Fibroblast of peridontal ligament (primary cell): ENCODE measurements at regions not wholly inside any gene's neighbourhood (a gene's known extent, or its start where the extent isn't known, plus 50 kb on each side); places are given as distances from the start of the nearest gene placed in this dataset.
"Not testable (repeated sequence)": the region's sequence is repeated elsewhere in the genome, so short reads cannot be mapped to it uniquely, and the experiment has no call there.

Source experiments
- DNase-seq: peaks from one replicate; pipeline ENCODE4 v3.0.0-alpha.2; 2010; ENCODE audit errors: extremely low read depth

DNA sequence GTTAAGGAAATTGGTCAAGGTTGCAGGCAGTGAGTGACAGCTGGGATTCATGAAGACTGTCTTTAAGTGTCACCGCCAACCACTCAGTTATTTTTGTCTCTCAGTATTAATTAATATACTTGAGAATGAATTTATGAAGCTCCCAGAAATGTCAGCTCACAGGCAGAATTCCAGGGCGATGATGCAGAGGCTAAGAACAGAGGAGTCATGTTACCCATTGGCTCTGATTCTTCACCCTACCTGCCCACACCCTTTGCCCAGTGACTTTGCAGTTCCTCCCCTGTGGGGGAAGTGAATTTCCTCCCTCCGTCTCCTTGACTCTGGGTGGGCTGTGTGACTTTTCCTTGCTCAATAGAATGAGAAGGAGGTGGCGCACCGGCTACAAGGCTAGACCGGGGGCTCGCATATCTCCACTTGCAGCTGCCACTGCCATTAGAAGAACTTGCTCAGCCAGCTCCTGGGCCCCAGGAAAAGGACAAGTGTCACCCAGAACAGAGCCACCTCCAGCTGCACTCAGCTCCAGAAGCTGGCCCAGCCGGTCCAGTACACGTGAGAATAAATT, 157.1 kb upstream of the PRKCQ start:
- no peak for DNase-seq

- DNase-seq = no peak
These were observed 154.2 kb upstream of the PRKCQ start for GRCh38 chr10:6734286-6734685.

DNA sequence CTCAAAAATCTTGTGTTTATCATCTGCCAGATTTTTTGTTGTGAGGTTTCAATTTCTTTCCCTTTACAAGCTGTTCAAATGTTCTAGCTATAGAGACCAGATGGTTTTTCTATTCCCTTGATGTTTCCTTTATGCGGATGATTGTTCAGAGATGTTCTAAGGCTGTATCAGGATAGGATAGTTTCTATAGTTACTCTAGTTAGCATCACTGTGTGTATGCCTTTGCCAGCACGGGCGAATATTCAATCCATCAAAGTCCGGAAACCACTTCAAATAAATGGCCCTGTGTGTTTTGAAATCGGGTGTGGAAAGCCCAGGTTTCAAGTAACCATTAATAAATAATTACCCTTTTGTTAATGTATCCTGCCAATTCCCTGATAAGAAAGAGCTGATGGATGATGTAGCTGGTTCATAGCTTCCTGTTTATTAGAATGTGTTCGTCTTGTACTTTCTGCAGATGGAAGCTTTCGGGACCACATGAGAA, 149.8 kb upstream of the PRKCQ start:
- no peak for DNase-seq

DNA sequence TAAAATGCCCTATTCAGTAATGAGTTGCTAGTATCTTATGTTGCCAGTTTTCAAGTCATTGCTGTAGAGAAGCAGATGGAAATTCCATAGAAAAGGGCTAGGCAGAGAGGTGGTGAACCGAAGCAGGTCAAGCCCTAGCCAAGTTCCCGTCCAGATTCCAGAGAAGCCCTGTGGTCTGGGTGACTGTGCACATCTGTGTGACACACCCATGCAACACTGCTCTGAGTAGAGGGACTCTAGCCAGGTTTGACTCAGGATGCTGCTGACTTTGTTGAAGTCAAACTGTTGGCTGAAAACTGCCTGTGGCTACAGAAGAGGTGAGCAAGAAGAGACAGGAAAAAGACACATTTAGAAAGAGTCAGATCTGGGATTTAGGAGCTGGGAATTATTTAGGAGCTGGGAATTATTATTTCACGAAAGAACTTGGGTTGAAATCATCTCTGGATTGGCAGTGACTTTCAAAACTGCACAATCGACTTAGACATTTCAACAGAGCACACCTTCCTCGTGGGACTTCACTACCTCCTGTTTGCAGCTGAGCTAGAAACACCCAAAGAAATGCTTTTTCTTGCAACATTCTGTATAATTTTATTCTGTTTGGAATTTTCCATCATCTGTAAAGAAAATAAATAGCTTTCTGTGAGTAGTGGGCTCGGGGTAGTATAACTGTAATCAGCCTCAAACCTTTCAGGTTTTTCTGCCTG, 149.1 kb upstream of the PRKCQ start:
- DNase-seq = peak; percentile 13

DNA sequence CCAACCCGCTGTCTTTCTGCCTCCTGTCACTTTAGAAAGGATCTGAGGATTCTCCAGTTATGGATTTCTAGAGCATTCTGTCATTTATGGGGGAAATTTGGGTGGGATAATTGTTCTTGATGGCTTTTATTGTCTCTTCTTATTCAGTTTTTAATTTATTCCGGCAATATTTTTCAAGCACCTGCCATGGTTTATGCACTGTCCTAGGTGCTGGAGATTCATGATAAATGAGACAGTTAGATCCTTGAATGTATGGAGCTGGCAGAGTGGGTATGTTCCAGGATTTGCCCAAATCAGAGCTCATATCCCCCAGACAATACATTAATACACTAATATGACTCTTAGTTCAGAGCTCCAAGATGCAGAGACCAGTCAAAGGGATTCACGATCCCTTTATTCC, 146.8 kb upstream of the PRKCQ start:
- no peak for DNase-seq

- DNase-seq = no peak
These were observed 142.5 kb upstream of the PRKCQ start for GRCh38 chr10:6722616-6723004.

DNA sequence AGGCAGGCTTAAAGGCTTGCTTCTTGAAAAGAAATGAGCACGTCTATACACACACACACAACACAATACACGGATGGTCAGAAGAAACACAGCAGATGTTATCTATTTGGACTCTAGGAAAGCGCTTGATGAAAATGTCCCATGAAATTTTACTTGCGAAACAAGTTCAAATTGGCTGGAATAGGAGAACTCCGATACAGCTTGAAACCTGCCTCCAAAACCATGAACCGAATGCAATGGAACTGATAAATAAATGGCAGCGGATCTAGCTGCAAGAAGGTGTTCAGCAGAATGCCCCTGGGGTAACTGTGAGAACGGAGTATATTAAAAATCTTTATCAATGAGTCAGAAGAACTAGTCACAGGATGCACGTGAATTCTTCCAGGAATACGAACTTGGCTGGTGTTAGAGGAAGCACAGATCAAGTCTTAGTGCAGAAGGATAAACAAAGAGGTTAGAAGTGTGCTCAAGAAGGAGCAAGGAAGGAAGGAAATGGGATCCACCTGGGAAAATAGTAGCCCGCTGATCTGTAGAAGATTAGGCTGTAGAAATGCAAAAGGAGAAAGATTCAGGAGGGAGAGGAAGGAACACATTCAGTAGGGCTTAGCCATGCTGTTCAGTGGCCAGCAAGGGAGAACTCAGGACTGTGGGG, 142.0 kb upstream of the PRKCQ start:
- peak; percentile 77 for DNase-seq

DNA sequence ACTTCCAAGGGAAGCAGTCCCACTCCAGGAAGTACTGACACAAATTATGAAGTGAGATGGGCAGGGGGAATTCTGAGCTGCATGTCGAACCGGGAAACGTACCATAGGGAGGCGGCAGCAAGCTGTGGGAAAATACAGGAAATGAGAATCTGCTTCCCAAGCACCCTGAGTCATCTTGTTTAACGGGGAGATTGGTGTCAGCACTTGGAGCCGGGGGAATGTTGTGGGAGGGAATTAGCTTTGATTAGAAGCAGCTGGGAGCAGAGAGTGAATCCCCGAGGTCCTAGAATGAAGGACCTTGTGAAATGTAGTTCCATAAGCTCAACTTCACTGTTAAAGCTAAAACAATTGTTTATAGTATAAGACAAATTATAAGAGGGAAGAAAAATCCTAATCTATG, 141.4 kb upstream of the PRKCQ start:
- peak; percentile 93 for DNase-seq

- no peak for DNase-seq
These were observed 139.5 kb upstream of the PRKCQ start for GRCh38 chr10:6719561-6719960.

GRCh38 chr10:6718550-6718949, 138.5 kb upstream of the PRKCQ start:
- no peak for DNase-seq

DNA sequence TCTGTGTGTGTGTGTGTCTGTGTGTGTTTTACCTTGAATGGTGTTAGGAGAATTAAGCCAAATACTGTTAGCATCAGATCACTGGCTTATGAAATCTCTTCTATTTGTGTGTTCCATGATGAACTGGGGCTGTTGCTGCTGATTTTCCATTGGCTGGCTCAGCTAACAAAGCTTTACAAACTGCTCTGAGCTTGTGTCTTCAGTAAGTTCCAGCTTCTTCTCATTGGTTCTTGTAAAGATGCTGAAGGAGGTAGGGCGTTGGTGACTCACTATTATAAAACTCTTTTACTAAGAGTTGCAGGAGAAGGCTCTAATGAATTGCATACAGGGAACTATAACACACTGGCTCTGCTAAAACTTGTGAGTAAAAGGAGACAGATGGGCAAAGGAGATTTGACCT, 136.4 kb upstream of the PRKCQ start:
- peak; percentile 43 for DNase-seq

DNA sequence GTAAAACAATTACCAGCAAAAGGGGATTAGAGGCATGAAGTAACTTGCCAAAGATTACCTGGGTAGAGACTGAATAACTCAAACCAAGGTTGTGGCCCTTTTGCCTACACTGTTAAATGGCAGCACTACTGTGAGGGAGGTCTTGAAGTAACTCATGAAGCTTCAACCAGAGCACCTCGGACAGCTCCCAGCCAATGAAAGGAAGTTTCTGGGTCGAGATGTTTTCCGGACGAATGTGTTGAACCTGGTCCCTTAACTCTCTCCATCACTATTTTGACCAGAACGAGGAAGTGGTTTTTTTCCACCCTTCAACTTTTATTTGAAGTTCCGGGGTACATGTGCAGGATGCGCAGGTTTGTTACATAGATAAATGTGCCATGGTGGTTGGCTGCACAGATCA, 133.6 kb upstream of the PRKCQ start:
- DNase-seq = no peak

GRCh38 chr10:6713120-6713519, 133.0 kb upstream of the PRKCQ start:
- no peak for DNase-seq

GRCh38 chr10:6711881-6712280, 131.8 kb upstream of the PRKCQ start:
- no peak for DNase-seq

- DNase-seq = no peak
These were observed 131.3 kb upstream of the PRKCQ start for GRCh38 chr10:6711408-6711841.

DNA sequence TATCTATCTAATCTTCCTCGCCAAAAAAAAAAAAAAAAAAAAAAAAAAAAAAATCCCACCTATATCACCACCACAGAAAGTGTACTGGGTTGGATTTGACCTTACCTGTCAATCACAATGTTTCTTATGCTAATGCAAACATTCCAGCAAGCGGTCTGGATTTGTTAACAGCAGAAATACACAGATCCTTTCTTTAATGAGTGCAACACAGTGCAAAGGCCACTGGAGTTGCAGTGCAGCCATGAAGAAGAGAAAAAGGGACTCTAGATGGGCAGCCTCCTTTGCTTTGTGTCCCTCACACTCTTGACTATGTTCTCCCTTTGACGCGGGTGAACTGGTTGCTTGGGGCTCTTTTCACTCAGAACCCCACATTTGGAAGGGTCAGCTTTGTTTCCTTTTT, 127.3 kb upstream of the PRKCQ start:
- no peak for DNase-seq

DNA sequence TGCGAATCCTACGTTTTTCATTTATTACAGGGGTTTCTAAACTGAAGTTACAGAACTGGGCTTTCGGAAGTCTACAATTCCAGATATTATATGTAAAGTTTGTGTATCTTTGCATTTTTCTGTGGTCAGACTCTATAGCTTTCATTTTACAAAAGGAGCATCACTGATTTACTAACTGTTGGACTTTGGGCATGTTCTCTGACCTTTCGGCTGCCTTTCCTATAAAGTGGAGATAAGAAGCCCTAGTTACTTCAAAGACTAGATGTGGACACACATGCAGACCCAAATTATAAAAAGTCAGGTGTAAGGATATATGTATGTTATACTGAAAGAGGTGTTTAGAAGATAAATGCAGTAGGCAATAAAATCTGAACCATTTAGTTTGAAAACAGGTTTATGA, 126.6 kb upstream of the PRKCQ start:
- DNase-seq = no peak

DNA sequence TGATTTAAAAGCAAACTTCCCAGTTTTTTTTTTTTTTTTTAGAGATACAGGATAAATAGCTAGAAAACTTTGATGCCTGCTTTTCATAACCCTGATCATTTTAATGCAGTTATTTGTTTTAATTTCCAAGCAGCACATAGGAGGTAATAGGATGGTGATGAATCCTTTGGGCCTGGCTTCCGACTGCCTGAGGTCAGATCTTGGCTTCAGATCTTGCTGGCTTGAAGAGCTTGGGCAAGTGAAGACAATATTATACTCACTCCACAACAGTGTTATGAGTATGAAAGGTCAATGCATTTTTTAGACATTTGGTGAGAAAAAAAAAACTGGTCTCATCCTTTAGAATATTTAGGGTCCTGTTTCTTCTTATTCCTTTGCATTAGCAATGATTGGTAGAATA, 124.8 kb upstream of the PRKCQ start:
- no peak for DNase-seq

DNA sequence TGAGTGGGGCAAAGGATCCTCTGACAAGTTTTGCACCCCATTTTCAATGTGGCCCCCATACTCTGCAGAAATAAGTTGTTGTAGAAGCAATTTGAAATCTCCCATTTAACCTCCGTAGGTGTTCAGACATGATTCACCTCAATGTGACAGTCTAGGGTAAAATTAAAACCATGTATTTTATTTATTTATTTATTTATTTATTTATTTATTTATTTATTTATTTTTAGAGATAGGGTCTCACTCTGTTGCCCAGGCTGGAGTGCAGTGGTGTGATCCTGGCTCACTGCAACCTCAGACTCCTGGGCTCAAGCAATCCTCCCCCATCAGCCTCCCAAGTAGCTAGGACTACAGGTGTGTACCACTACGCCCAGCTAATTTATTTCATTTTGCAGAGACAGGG, 122.8 kb upstream of the PRKCQ start:
- not testable (repeated sequence) for DNase-seq

DNA sequence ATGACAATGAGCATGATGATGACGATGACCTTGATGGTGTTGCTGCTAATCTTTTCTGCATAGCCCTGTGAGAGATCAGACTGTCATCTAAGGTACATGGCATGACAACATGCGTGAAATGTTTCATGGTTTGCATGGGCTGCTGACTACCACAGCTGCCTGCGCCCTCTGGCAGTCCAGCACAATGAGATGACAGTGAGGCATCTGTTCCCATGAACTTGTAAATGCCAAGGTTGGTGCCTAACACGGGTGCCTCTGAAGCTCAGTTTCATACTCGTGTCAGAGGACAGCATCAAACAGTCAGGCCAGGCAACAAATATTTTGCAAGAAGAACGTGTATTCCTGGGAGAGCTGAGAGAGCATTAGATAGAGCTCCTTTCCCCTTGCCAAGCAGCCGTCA, 122.0 kb upstream of the PRKCQ start:
- no peak for DNase-seq

DNA sequence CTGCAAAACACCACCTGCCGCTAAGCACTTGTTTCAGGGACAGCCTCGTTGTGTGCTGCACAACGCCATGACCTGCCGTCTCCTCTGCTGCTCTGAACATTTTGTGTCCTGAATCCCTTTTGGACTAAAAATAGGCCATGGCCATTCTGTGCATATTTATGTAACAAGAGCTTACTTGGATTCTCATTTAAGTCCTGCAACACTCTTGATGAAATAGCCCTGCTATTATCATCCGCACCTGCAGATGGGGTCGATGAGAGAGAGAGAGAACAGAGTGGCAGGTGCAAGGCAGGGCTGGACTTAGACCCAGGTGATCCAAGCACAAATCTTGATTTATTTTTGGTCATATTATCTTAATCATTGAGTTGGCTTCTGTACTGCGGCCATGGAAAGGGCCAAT, 121.2 kb upstream of the PRKCQ start:
- DNase-seq = no peak

- DNase-seq = no peak
These were observed 120.0 kb upstream of the PRKCQ start for GRCh38 chr10:6700066-6700465.

DNA sequence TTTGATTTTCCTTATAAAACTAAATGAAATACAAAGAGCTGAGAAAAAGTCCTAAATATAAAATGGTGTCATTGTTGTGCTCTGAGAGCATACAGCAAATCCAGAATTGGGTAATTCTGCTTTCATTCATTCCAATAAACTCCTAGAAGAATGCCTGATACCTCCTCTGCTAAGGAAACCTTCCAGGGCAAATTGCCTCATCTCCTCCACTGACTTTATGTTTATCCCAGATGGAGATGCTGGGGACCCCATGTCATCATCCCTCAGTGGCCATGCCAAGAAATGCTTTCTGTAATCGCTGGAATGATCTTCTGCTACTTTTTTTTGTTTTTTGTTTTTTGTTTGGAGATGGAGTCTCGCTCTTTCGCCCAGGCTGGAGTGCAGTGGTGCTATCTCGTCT, 119.3 kb upstream of the PRKCQ start:
- no peak for DNase-seq
